Lower lobe of right lung (tissue), 2 donors: ENCODE measurements at regions not wholly inside any gene's neighbourhood (a gene's known extent, or its start where the extent isn't known, plus 50 kb on each side); places are given as distances from the start of the nearest gene placed in this dataset.

Experiments used
- ATAC-seq, 2 donors: fragments of 200-7000 bp; cut with Tn5 transposase; one replicate each; pipeline ENCODE4 v1.9.1; 2020 to 2022; ENCODE audit warnings: mild to moderate bottlenecking in 2 of 2, moderate library complexity in 2 of 2
- DNase-seq: peaks from one replicate; pipeline ENCODE4 v3.0.0-alpha.2; 2020
- H3K27ac ChIP-seq: fragments of 200-600 bp; one replicate; pipeline ENCODE4 v1.8.0; 2022
- H3K27me3 ChIP-seq: fragments of 200-600 bp; one replicate; pipeline ENCODE4 v1.8.0; 2022; ENCODE audit warnings: low read depth
- H3K36me3 ChIP-seq: fragments of 200-600 bp; one replicate; pipeline ENCODE4 v1.8.0; 2022; ENCODE audit warnings: mild to moderate bottlenecking
- H3K4me1 ChIP-seq: fragments of 200-600 bp; one replicate; pipeline ENCODE4 v1.8.0; 2022
- H3K4me3 ChIP-seq: fragments of 200-600 bp; one replicate; pipeline ENCODE4 v1.8.0; 2022; ENCODE audit warnings: mild to moderate bottlenecking
- H3K9me3 ChIP-seq: fragments of 200-600 bp; one replicate; pipeline ENCODE4 v1.8.0; 2022
- CTCF ChIP-seq: fragments of 200-600 bp; IDR thresholded peaks from one replicate; pipeline ENCODE4 v1.8.0; 2022; ENCODE audit warnings: antibody characterized with exemption, mild to moderate bottlenecking
- intact Hi-C: fragments of 100-400 bp; cut with DNase I; formaldehyde crosslinking; loops from one replicate; pipeline ENCODE4 v1.11.0; 2022
- donor health status: DM: no; HTN: yes; CAD: no; lungs with severe emphysema.

DNA sequence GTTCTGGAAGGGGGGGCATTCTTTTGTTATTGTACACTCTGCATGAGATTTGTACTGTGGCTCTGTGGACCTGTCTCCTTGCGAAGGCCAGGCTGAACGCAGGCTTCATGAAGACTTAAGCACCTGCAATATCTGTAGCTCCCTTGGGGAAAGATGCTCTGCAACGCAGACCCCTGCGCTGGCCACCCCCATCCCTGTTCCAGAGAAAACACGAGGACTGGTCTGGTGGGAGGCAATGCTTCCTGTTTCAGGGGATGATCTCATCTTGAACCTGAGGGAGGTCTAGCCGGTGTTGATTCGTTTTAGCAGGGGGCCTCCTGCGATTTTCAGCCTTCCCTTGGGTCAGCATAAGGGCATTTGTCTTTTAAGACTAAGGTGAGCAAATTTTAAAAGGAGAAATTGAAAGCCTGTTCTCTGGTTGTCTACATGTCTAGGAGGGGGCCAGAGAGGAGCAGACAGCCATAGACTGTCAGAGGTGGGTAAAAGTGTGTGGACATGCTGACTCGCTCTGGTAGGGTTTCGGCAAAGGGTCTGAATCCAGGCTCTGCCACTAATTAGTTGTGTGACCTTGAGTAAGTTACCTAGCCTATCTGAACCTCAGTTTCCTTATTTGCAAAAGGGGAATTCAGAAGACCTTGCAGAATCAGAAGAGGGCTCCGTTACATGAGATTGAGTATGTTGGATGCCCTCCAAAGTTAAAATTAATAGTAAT lies 80.9 kb upstream of the RASGRF1 start:
- H3K4me1 ChIP-seq = peaks cover 8% of the 10 kb centered on the region
- H3K9me3 ChIP-seq = no peaks in the 10 kb centered on the region
- intact Hi-C loops = no loop called here
- H3K4me3 ChIP-seq = no peak overlapping the region
- peaks cover 5% of the 10 kb centered on the region for H3K27me3 ChIP-seq
- no peak for DNase-seq
- H3K36me3 ChIP-seq = no peaks in the 10 kb centered on the region
- H3K27ac ChIP-seq = no peak overlapping the region
- ATAC-seq = no peak
- TF ChIP-seq CTCF = no peak

DNA sequence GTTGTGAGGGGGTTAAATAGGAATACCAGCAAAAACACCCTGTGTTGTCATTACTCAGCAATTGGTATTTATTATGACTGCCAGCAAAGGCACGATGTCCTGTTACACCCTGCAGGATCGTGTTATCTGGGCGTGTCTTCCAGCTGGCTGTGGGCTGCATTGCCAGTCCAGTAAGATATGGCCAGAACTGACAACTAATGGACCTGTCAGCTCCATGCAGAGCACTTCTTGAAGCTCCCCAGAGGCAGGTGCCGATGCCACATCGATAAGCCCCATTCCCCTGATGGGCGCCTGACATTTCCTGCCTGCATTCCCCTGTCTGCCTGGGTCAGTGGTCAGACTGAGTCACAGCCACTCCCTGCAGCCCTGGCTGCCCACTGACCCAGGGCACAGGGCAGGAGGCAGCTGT lies 79.7 kb upstream of the RASGRF1 start:
- intact Hi-C loops = no loop called here
- TF ChIP-seq CTCF = no peak
- Histone ChIP-seq H3K4me1 (peaks cover 8% of the 10 kb centered on the region), H3K9me3 (no peaks in the 10 kb centered on the region), H3K27ac (no peak overlapping the region), H3K27me3 (peaks cover 9% of the 10 kb centered on the region), H3K36me3 (no peaks in the 10 kb centered on the region), H3K4me3 (no peak overlapping the region)
- ATAC-seq (peak in 1 of 2 donors; percentile 40), DNase-seq (no peak)

DNA sequence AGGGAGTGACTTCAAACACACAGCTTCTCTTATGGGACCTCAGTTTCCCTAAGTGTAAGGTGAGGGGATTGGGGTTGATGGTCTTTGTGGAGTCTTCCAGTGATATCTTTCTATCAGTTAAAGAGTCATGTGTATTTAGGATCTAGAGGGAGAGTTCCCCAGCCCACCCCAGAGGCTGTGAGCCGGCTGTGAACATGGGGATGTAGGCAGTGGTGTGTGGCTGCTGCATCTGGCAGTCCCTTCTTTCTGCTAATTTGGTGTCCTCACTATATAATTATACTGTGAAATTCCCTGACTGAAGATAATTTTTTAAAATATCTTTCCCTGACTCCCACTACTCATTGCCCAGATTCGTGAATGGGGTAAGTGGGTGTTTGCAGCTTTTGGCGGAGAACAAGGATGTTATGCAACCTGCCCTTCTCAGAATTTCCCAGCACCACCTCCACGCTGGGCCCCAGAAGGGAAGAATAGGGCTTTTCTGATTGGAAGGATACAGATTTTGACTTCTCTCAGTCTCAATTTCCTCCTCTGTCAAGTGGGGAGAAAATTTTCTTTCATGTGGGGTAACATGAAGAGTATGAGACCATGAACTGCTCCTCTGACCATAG lies 79.0 kb upstream of the RASGRF1 start:
- no peak overlapping the region for H3K4me3 ChIP-seq
- no peak overlapping the region for H3K27ac ChIP-seq
- ATAC-seq (peak in 1 of 2 donors; percentile 48), DNase-seq (no peak)
- TF ChIP-seq CTCF = no peak
- peaks cover 9% of the 10 kb centered on the region for H3K27me3 ChIP-seq
- H3K4me1 ChIP-seq = peaks cover 8% of the 10 kb centered on the region
- H3K36me3 ChIP-seq = no peaks in the 10 kb centered on the region
- no peaks in the 10 kb centered on the region for H3K9me3 ChIP-seq
- intact Hi-C loops = no loop called here

DNA sequence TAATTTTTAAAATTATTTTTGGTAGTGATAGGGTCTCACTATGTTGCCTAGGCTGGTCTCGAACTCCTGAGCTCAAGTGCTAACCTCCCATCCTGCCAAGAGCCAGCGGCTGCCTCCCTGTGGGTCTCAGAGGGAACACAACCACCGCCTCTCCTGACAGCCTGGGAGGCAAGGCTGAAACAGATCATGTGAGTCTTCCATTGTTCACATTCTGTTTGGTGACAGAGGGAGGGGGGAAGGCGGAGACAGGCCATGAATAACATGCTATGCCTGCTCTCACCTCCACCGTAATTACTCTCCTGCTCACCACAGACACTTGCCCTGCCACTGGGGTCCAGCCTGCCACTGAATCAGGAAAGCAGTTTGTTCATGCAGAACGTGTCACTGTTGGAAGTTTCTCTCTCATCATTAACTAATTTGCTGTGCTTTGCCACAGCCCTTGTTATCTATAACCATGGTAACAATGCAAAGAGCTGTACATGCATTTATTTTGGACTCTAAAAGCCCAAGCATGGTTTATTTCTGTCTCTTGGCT lies 78.4 kb upstream of the RASGRF1 start:
- intact Hi-C loops = no loop called here
- no peak overlapping the region for H3K27ac ChIP-seq
- TF ChIP-seq CTCF = no peak
- DNase-seq (no peak), ATAC-seq (no peak)
- peaks cover 9% of the 10 kb centered on the region for H3K27me3 ChIP-seq
- H3K4me3 ChIP-seq = no peak overlapping the region
- no peaks in the 10 kb centered on the region for H3K9me3 ChIP-seq
- peaks cover 8% of the 10 kb centered on the region for H3K4me1 ChIP-seq
- H3K36me3 ChIP-seq = no peaks in the 10 kb centered on the region

- H3K27me3 ChIP-seq = peaks cover 9% of the 10 kb centered on the region
- DNase-seq (no peak), ATAC-seq (no peak)
- no peak for TF ChIP-seq CTCF
- H3K4me1 ChIP-seq = peaks cover 8% of the 10 kb centered on the region
- H3K36me3 ChIP-seq = no peaks in the 10 kb centered on the region
- intact Hi-C loops = no loop called here
- no peak overlapping the region for H3K27ac ChIP-seq
- H3K9me3 ChIP-seq = no peaks in the 10 kb centered on the region
- H3K4me3 ChIP-seq = no peak overlapping the region
Measured at GRCh38 chr15:79167776-79168175, 77.2 kb upstream of the RASGRF1 start.
